ENCODE measurements at regions not wholly inside any gene's neighbourhood (a gene's known extent, or its start where the extent isn't known, plus 50 kb on each side); places are given as distances from the start of the nearest gene placed in this dataset.
"Not testable (repeated sequence)": the region's sequence is repeated elsewhere in the genome, so short reads cannot be mapped to it uniquely, and the experiment has no call there.

- no peak for DNase-seq
Measured at GRCh38 chr10:43839973-43840372, 191.3 kb upstream of the ZNF32 start.

GRCh38 chr10:43834751-43835150 is 186.1 kb upstream of the ZNF32 start:
- DNase-seq, result not testable (repeated sequence)

DNA sequence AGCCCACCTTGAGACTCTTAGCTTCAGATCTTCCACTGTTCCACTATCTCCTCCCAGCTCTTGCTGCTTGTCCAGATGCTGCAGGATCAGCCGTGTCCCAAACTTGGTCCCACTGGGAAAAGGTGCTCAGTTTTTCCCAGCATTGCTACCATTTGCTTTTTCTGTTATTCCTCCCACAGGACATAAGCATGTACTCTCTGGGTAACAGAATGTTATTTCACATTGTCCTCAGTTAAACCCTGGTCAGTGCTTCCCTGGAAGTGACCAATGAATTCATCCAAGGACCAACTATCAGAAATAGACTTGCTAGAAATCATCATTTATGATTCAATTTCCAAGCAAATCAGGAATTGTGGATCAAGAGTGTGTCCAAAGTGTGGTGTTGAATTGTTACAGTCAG is 179.2 kb upstream of the ZNF32 start:
- DNase-seq, result no peak

- no peak for DNase-seq
Measured at GRCh38 chr10:43825984-43826383, 177.3 kb upstream of the ZNF32 start.

- DNase-seq, result no peak
Measured at GRCh38 chr10:43825421-43825820, 176.7 kb upstream of the ZNF32 start.

GRCh38 chr10:43824934-43825333 is 176.3 kb upstream of the ZNF32 start:
- DNase-seq, result no peak

GRCh38 chr10:43822631-43823580 is 174.2 kb upstream of the ZNF32 start:
- DNase-seq, result no peak

- DNase-seq, result no peak
Measured at GRCh38 chr10:43821103-43821502, 172.4 kb upstream of the ZNF32 start.

DNA sequence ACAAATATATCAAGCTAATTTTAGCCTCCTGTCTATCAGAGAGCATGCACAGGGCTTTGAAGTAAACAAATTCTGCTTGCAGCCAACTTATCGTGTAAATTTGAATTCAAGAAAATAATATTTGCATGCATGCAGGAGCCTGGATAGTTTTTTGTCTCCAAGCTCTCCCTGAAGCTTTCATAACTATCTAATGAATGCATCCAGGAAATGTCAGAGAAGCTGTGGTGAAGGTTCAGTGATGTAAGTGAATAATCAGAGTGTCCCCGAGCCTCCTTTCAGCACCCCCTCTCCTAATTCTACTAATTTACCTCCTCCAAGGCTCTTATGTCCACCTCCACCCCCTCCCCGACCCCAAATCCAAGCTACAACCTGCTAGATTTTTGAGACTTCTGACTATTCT is 172.0 kb upstream of the ZNF32 start:
- no peak for DNase-seq

- no peak for DNase-seq
Measured at GRCh38 chr10:43819464-43820230, 171.0 kb upstream of the ZNF32 start.

DNA sequence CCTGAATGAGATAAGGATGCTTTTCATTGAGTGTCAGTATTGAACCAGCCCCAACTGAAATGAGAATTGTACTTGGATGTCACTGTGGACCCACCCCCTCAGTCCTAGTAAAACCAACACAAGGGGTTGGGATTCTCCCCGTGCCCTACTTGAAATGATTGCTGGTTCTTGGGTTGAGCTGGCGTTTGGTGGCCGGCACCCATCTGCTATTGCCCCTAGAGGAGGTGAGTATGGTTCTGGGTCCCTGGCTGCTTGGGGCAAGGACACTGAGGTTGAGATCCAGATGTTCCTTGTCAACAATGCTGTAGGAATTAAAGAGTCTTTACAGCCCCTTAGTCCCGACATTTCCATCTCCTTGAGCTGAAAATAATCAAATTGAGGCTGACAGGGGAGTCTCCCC is 170.0 kb upstream of the ZNF32 start:
- DNase-seq, result no peak

GRCh38 chr10:43817368-43817767 is 168.7 kb upstream of the ZNF32 start:
- DNase-seq, result no peak

DNA sequence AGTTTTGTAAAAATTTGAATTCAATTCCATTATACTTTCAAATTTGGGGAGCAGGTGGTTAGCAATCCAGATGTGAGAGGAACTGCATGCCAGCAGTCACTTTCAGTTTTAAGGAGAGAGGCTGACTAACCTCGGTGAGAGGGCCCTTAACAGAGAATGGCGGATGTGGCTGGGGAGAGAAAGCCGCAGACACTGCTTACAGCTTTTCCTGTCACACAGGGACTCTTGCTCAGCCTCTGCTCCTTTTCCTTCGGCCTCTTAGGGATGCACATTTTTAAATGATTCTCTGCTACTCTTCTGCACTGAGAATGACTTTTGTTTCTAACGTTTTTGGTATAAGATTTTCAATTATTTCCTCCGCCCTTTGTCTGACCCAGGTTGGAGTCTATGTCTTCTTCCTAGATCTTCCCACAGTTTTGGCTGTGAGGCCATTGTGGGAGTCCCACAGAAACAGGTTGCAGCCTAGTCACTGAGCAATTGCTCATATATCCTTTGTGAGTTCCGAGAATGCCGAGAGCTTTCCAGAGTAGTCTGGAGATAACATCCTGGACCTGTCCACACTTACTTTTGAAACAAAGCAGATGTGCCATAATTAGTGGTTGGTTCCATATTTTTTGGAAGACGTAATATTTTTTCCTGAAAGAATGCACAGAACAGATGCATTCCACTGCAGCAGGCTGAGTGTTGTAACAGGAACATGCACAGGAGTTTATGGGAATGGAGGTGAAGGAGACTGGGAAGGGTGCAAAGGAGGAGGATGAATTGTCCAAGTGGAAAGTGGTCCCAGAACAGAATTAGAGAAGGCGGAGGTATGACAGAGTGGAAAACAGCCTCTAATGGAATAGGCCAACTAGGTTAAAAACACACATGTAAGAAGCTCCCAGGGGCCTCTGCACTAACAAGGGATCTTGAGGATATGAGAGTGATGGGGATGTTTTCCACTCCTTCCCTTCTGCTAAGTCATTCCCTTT is 168.0 kb upstream of the ZNF32 start:
- DNase-seq, result peak; percentile 78

GRCh38 chr10:43815181-43815885 is 166.7 kb upstream of the ZNF32 start:
- DNase-seq, result no peak

DNA sequence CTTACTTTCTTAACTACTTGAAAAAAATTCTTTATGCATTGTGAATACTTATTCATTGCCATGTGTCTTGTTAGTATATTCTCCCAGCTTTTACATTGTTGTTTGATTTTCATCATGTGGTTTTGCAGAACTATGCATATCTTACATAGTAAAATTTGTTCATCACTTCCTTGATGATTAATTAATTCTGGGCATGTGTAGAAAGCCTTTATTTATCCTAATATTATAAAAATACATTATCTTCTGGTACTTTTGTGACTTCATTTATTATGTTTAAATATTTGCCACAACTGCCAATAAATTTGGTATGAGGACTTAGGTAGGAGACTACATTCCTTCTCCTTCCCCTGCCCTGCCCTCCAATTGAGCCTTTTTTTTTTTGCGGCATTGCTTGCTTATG is 166.0 kb upstream of the ZNF32 start:
- DNase-seq, result no peak

- DNase-seq, result no peak
Measured at GRCh38 chr10:43811871-43812270, 163.2 kb upstream of the ZNF32 start.

GRCh38 chr10:43809211-43809930 is 160.7 kb upstream of the ZNF32 start:
- no peak for DNase-seq

DNA sequence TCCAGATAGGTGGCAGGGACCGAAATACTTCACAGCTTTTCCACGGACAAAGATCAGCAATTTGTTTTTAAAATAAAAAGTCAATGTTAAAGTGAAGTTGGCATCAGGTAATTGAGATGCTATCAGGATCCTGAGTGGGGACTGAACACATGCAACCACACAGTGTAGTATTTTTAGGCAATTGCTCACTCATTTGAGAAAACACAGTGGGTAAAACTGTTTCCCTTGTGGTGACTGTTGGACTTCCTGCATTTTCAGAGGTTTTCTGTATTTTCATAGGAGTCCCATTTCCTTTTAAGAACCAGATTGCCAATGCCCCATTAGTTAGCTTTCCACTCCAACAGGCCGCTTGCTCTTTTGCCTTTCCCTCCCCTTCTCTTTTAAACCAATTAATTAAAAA is 159.5 kb upstream of the ZNF32 start:
- no peak for DNase-seq

GRCh38 chr10:43806831-43807640 is 158.4 kb upstream of the ZNF32 start:
- no peak for DNase-seq

DNA sequence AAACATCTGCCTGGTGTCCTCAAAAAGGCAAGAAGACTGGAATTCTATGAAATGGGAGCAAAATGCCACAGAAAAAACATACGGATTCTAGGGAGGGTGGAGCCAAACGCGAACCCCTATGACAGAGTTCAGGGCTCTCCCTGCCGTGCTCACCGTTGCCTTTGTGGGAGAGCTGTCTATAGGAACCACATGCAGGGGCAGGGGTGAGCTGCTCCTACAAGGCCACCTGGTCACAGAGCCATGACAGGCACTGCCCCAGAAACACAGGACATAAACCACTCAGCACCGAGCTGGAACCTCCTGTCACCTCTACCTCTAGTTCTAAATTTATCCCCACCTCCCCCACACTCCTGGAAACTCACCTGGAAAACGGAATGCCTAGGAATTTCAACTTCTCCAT is 155.1 kb upstream of the ZNF32 start:
- no peak for DNase-seq

Data from CD4-positive, alpha-beta T cell treated with Interleukin-17A for 4 hours (primary cell).